Renal cortex interstitium (tissue), 11 donors: ENCODE measurements at regions not wholly inside any gene's neighbourhood (a gene's known extent, or its start where the extent isn't known, plus 50 kb on each side); places are given as distances from the start of the nearest gene placed in this dataset.

ENCODE experiments used
- DNase-seq, 11 donors: peaks; one replicate each; pipeline ENCODE4 v3.0.0-alpha.2; 2013; ENCODE audit warnings: low read depth in 9 of 11, low spot score in 4 of 11; ENCODE audit errors: extremely low read depth in 1 of 11

DNA sequence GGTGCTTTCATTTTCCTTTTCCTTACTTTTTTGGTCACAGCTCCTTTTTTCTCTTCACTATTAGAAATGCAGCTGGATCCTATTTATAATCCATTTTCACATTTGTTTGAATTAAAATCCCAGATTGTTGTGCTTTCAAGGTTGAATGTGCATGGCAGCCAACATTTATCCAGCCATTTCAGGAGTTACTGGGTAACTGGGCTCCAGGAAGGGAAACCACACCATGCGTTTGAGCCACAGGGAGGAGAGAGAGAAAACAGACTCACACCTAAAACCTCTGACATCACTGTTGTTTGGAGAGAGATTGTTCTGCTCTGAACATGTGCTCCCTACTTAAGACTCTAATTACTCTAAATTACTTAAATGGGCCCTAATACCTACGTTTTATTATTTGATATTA lies 173.4 kb downstream of the BMP2 start:
- DNase-seq: no peak

DNA sequence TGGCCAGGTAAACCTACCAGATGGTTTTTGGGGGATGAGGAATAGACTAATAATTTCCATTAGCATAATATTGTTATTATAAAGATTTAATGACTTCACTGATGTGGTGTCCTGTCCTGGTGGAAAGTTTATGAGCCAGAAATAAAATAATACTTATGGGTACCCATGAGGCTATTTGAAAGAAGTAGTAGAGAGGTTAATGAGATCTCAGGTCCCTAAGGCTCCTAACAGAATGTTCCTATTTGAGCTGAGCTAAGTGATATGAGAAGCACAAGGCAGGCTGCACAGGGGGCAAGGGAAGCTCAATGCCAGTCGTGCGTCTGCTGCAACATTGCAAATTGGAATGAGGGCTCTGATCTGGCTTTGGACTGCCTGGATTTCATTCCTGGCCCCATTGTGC lies 174.1 kb downstream of the BMP2 start:
- no peak for DNase-seq

DNA sequence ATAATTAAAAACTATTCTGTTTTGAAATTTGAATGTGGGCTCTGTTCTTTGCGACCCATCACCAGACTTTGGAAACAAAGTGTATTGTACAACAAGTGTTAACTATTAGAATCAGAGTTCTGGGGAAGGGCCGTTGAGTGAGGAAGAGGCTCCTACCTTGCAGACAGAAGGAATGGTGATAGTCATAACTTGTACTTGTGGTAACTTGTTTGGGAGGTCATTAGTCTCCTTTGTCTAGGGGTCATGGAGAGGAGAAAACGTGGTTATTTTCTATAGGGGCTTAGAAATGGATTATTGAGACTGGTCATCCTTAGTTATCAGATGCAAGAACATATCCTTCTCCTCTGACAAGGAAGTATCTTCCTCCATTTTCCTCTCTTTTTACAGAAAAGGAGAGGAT lies 174.8 kb downstream of the BMP2 start:
- no peak for DNase-seq

DNA sequence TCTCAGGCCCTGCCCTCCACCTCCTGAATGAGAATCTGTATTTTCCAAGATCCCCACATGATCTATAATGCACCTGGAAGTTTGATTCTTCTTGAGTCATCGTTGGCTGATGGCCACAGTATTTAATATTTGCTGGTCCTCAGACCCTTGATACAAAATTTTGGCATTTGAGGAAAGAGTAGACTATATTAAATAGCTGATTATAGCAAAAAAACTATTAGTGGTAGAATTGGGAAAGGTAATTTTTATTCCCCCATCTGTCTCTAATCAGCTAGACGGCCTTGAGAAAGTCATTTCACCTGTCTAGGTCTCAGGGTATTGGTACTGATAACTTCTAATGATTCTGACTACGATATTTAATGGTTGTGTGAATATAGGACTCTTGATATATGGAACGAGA lies 176.8 kb downstream of the BMP2 start:
- DNase-seq: no peak

DNA sequence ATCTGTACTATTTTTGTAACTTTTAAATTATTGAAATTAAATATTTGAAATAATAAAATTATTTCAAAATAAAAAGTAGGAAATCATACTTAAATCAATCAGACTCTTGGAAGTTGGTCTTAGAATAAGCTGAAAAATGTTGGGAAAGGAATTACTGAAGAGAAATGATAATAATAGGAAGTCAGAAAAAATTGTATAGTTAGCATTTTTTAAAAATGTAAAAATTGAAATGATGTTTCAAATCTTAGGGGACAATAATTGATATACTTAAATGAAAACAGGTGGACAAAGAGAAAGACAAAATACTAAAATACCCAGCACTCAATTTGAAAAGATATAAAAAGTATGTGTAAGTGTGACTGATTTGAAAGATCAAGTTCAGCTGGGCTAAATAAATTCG lies 186.1 kb downstream of the BMP2 start:
- no peak for DNase-seq

DNA sequence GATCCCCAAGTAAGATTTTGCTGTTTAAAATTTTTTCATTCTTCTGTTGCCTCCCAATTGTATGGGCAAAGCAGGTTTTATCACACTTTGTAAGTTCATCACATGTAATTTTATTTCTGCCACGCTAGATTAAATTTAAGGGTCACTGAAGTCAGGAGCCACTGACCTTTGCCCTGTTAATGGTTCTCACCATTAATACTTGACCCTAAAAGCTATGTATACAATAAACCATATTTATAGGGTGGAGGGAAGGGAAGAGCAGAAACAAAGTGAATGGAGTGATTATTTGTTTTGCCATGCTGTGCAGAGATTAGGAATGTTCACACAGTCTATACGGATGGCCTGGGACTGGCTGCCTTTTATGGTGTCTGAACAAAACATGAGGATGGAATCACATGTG lies 186.7 kb downstream of the BMP2 start:
- DNase-seq: no peak

DNA sequence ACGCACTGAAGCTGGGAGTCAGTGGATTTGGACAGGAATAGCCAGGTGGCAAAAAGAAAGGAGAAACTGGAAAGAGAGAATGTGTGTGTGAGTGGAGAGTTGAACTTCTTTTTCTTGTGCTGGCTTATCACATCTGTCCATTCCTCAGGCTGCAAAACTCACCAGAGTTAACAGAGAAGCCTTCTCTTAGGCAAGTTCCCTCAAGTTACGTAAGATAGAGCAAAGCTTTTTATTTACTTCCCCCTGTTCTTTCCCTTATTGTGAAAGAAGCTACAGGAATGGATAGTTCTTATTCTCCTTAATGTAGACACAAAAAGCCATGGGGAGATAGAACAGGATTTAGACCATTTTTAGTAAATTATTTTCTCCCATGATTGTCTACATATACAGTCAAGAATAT lies 188.6 kb downstream of the BMP2 start:
- DNase-seq: no peak

DNA sequence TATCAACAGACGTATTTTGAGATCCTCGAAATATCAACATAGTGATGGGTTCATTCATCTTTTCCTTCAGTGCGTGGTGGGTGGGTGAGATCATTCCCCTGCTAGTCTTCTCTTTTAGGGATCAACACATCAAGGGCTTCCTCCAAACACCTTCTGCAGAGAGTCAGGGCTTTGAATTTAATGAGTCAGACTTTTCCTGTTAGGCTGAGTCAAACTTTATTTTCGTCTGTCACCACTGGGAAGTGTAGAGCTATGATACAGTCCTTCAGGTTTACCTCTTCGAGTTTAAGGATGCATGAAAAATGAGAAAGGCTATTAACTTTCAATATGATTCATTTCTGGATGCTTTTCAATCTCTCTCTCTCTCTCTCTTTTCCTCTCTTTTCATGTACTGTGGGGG lies 189.1 kb downstream of the BMP2 start:
- DNase-seq: no peak

DNA sequence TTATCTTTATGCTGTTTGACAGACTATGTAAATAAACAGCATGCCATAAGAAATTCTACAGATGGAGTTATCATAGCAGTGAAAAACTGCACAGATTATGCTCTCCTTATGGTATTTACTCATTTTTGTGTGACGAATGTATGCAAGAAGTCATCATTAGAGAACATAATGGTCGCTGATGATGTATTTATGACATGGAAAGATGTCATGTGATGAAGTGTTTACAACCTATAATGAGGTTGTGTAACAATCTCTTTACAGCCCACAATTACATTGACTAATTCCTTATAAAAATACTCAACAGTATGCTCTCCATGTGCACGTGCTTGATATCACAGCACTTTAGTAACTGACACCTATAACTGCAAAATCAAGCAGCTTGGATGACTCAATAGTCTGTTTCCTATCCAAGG lies 192.4 kb downstream of the BMP2 start:
- DNase-seq: no peak

DNA sequence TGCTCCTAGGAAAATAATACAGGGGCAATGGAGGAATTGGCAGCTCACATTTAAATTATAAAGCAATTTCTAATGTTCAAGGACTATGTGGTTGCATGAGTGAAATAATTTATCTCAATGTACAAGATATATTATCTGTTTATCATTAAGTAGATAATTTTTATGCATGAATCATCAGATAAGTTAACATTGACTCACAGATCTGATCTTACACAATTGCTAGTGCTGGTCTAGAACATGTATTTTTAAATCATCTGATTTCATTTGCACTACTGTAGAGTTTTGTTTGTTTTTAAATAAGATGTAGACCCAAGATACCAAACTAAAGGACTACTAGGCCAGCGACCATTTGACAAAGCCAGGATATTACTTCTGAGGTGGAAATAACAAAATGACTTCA lies 199.2 kb downstream of the BMP2 start:
- no peak for DNase-seq

DNA sequence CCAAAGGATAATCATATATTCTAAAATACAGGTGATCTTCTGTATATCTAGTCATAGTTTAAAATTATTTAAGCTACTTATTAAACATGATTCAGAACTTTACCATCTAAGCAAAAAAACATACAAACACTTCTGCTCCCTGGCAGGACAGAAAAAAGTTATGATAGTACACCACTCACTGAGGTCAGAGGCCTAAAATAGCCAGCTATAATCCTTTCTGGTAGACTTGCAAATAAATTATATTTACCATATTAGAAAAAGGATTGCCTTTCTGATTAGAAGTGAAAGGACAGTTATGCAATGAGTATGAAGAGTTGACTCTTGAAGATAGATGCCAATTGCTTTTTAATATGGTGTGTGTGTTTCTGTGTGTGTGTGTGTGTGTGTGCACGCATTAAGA lies 207.4 kb downstream of the BMP2 start:
- no peak for DNase-seq

DNA sequence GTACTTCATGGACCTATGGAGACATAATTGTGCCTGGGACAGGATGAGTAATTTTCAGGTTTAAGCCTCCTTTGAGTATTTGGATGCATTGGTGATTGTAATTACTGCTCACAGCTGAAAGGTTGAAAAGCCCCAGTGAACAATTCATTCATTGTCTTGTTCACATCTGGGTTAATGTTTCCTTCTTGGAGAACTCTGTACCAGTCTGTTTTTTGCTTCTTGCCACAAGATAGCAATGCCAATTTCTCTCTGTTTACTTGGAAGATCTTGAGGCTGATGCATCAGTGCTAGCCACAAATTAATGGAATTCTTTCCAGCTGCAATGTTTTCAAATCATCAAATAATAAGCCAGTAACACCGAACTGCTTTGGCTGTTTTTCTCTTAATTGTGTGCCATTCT lies 207.8 kb downstream of the BMP2 start:
- no peak for DNase-seq

DNA sequence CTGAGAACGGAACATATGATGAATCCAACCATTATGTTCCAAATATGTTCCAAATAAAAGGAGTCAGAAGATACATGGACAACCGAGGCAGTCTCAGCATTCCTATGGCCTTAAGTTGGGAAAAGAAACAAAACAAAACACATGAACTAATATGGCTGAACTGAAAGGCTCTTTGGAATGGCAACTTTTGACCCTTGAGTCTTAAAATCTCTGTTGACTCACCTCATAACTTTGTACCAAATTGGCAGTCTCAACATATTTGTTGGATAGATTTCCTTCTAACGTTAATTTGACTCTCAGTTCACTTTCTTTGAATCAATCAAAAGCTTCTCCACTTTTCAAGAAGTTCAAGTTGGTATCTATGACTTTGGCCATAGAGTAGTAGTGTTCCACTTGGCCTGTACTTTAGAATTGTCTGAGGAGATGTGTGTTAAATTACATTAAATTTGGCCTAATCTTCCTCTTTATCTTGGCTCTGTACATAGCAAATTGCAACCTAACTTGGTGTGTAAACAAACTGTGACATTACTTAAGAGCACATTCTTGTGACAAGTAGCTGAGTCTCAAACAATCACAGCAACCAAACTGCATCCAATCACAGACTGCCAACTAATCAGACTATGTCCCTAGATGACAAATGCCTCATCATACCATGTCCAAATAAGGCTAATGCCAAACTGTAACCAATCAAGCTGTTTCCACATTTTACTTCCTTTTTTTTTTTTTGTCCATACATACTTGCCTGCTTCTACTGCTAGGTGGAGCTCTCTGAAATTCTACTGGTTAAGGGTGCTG lies 208.8 kb downstream of the BMP2 start:
- no peak for DNase-seq

DNA sequence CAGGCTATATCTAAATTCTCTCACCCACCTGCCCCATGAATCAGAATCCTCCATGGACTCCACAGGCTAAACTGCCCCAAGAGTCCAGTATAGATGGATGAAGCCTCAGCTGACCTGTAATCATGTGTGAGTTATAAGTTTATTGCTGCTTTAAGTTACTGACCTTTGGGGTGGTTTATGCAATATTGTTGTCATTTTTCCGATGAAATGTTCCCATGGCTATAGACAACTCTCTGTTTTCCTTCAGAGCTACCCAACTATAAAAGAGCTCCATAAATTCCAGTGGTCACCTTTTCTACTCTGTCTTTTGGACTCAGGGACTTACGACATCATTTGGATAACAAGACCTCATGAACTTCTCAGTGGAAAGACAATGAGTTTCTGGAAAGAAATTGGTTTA lies 212.1 kb downstream of the BMP2 start:
- no peak for DNase-seq

DNA sequence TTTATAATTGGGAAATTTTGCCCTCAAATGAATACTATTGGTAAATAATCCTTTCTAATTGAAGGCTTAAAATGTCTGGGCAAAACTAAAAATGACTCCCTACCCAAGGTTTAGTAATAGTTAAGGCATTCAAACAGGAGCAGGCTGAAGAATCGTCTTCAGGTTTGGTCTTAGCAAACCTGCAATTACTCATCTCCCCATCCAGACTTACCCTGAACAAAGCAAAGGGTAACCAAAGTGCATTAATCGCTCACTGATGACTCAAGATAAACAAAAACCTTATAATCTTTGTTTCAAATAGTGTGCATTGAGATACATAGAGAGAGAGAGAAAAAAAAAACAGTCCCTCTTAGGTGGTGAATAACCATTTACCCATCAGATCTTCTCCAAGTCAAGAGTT lies 225.5 kb downstream of the BMP2 start:
- no peak for DNase-seq

DNA sequence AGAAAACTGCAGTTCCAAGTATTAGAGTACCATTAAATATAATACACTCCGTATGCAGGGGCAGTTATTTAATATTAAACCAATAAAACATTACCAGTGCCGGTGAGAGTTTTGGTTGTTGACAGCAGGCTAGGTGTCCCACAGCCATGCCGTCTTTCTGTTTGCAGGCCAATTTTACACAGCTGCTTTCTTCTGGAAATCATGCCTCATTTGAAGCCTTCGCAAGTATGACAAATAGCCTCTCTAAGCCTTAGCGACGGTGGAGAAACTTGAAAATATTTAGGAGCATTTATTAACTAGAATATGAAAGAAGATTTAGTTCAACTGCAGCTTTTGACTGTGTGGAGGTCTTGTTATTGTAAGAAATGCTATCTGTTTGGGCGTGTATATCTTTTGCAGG lies 226.0 kb downstream of the BMP2 start:
- DNase-seq: no peak

DNA sequence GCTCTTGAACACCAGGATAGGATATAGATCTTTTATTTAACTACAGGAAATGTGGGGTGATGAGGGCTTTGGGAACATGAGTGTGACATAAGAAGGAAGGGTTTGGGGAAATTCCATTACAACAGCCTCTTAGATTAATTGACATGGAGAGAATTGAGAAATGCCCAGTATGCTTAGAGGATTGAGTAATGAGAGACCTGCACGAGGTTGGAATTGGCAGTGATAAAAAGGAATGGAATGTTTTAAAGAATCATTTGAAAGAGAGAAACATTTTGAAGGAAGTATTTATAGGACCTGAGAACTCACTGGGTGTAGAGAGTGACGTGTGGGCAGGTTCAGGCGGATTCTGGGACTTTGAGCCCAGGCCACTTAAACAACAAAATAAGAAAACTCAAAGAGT lies 227.0 kb downstream of the BMP2 start:
- DNase-seq: no peak

DNA sequence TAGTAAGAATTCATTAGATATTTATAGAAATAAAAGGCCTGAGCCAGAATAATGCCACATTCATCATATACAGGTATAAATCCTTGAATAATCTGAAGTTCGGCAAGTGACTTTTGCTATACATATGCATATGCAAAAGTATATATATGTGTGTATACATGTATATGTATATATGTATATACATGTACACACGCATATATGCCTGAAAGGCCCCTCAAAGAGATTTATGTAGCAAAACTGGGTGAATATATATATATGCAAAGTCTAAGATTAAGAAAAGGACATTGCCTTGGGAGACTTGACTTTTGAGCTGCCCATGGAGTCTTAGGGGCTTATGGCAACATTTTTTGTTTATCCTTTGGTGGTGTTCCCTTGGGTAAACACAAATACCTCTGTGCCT lies 231.4 kb downstream of the BMP2 start:
- no peak for DNase-seq

DNA sequence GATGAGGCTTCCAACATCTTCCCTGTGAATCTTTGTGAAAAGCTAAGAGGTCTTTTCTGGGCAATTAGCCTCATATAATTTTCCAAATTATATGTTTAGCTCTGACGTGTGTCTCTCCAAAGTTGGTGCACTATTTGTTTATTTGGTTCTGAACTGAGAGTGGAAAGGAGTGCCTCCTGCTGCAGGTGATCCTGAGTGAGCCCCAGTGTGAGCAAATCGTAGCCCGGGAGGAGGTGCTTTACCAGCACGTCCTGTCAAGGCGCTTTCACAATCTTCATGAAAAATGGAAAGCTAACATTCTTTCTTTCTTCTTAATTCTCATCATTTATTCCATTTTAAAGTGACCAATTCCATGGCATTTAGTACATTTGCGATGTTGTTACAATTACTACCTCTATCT lies 231.9 kb downstream of the BMP2 start:
- DNase-seq: no peak

DNA sequence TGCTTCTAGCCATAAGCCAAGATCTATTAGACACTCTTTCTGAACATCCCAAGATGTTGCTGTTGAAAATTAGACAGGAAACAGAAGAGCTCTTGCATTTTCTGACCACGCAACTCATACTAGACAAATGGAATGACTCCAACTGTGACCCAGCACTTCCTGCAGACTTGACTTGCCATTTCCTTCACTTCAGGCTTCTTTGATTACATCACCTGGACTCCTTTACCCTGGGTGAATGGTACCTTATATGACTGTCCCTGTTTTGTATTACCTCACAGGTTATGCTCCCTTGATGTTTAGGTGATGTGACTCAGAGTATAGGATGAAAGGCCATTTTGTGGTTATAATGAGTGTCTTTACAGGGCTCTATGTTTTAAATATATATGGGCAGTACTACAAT lies 236.1 kb downstream of the BMP2 start:
- DNase-seq: no peak

DNA sequence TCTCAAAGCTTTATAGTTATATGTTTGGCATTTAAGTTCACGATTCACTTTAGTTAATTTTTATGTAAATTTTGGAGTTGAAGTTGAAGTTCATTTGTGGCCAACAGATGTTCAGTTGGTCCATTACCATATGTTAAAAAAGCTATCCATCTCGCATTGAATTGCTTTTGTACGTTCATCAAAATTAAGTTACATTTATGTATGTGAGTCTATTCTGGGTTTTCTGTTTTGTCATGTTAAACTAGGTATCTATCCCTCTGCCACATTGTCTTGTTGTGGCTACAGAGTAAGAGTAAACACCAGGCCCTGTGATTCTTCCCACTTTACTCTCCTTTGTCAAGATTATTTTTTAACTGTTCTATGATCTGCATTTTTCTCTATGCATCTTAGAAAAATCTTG lies 237.3 kb downstream of the BMP2 start:
- no peak for DNase-seq

DNA sequence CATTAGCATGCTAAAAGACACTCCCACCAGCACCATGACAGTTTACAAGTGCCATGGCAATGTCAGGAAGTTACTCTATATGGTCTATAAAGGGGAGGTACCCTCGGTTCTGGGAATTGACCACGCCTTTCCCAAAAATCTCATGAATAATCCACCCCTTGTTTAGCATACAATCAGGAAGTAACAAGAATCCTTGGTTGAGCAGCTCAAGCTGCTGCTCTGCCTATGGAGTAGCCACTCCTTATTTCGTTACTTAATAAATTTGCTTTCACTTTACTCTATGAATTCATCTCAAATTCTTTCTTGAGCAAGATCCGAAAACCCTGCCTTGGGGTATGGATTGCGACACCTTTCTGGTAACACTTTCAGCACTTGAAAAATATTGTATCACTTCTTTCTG lies 243.0 kb downstream of the BMP2 start:
- DNase-seq: no peak
